IMR-90 (cell line): ENCODE measurements at regions not wholly inside any gene's neighbourhood (a gene's known extent, or its start where the extent isn't known, plus 50 kb on each side); places are given as distances from the start of the nearest gene placed in this dataset.

ENCODE experiments used
- ATAC-seq: fragments of 200-7000 bp; cut with Tn5 transposase; 2 replicates; pipeline ENCODE4 v1.9.1; 2020; ENCODE audit warnings: low read depth, mild to moderate bottlenecking, moderate library complexity
- BruUV-seq: library from RNA; stranded (reverse); fragments of 400-500 nt; replicated peaks from 2 replicates; lab custom pipeline; 2021; lab: Mats Ljungman, UMichigan
- CTCF ChIA-PET: fragments of 300-600 bp; formaldehyde crosslinking; extraction: SDS; loops from one replicate; lab custom pipeline; 2021; ENCODE audit warnings: antibody characterized with exemption; lab: Yijun Ruan, JAX
- POLR2A ChIA-PET: fragments of 300-600 bp; sonication (Branson Sonifier 250); formaldehyde crosslinking; loops from one replicate; lab custom pipeline; 2022; ENCODE audit warnings: antibody characterized with exemption; ENCODE audit not compliant: unreplicated experiment; lab: Charles Lee
- DNase-seq: peaks from one replicate; pipeline ENCODE4 v3.0.0; 2013
- H2AFZ ChIP-seq: replicated peaks from 2 replicates; pipeline ENCODE3; 2013; ENCODE audit warnings: low read length, mild to moderate bottlenecking; ENCODE audit not compliant: poor library complexity
- H2AK5ac ChIP-seq: 2 replicates; pipeline ENCODE4 v1.6.1; 2013; ENCODE audit warnings: low read depth, low read length, inconsistent platforms
- H2AK9ac ChIP-seq: replicated peaks from 2 replicates; pipeline ENCODE3; 2013; ENCODE audit warnings: mild to moderate bottlenecking, low read depth, low read length, moderate library complexity; ENCODE audit not compliant: poor library complexity
- H2BK120ac ChIP-seq: 2 replicates; pipeline ENCODE4 v1.6.1; 2013; ENCODE audit warnings: low read depth, low read length, inconsistent platforms
- H2BK15ac ChIP-seq: 3 replicates; pipeline ENCODE4 v1.6.1; 2013; ENCODE audit warnings: low read depth, low read length, inconsistent platforms
- H2BK20ac ChIP-seq: 2 replicates; pipeline ENCODE4 v1.6.1; 2013; ENCODE audit warnings: low read depth, mild to moderate bottlenecking, inconsistent platforms, low read length, moderate library complexity
- H2BK5ac ChIP-seq: 2 replicates; pipeline ENCODE4 v1.6.1; 2013; ENCODE audit warnings: mild to moderate bottlenecking, low read depth, low read length, inconsistent platforms; ENCODE audit not compliant: poor library complexity, severe bottlenecking
- H3K14ac ChIP-seq: replicated peaks from 2 replicates; pipeline ENCODE4 v1.6.1; 2013; ENCODE audit warnings: low read depth, low read length, inconsistent platforms
- H3K18ac ChIP-seq: 2 replicates; pipeline ENCODE4 v1.6.1; 2013; ENCODE audit warnings: low read depth, low read length, control low read depth
- H3K23ac ChIP-seq: 2 replicates; pipeline ENCODE4 v1.6.1; 2013; ENCODE audit warnings: low read depth, low read length, inconsistent platforms
- H3K27ac ChIP-seq: 2 replicates; pipeline ENCODE4 v1.5.1; 2013; ENCODE audit warnings: mild to moderate bottlenecking, control low read depth, low read length; ENCODE audit not compliant: insufficient read depth
- H3K27me3 ChIP-seq: 2 replicates; pipeline ENCODE4 v1.6.1; 2013; ENCODE audit warnings: low read length; ENCODE audit not compliant: control insufficient read depth, insufficient read depth
- H3K36me3 ChIP-seq: 2 replicates; pipeline ENCODE4 v1.6.1; 2013; ENCODE audit warnings: low read length, mixed read lengths; ENCODE audit not compliant: control insufficient read depth, insufficient read depth
- H3K4ac ChIP-seq: 2 replicates; pipeline ENCODE4 v1.6.1; 2013; ENCODE audit warnings: low read depth, low read length, inconsistent platforms
- H3K4me1 ChIP-seq: 2 replicates; pipeline ENCODE4 v1.6.1; 2013; ENCODE audit warnings: low read length, mixed read lengths; ENCODE audit not compliant: control insufficient read depth, insufficient read depth
- H3K4me2 ChIP-seq: 2 replicates; pipeline ENCODE4 v1.6.1; 2013; ENCODE audit warnings: low read depth, mild to moderate bottlenecking, control low read depth, low read length, moderate library complexity
- H3K4me3 ChIP-seq: 2 replicates; pipeline ENCODE4 v1.5.1; 2013; ENCODE audit warnings: low read depth, mild to moderate bottlenecking, control low read depth, low read length, moderate library complexity; ENCODE audit not compliant: insufficient read depth
- H3K56ac ChIP-seq: 2 replicates; pipeline ENCODE4 v1.6.1; 2013; ENCODE audit warnings: low read length, inconsistent platforms; ENCODE audit not compliant: insufficient read depth; ENCODE audit errors: extremely low read depth
- H3K79me1 ChIP-seq, 2 experiments: 2 replicates each; pipeline ENCODE4 v1.6.1; 2013; ENCODE audit warnings: low read length in 2 of 2, inconsistent platforms in 1 of 2, low read depth in 1 of 2
- H3K9ac ChIP-seq: 2 replicates; pipeline ENCODE4 v1.6.1; 2013; ENCODE audit warnings: low read depth, low read length, control low read depth
- H3K9me1 ChIP-seq: 2 replicates; pipeline ENCODE4 v1.6.1; 2013; ENCODE audit warnings: low read length, inconsistent platforms; ENCODE audit not compliant: insufficient read depth
- H3K9me3 ChIP-seq: 2 replicates; pipeline ENCODE4 v1.6.1; 2013; ENCODE audit warnings: low read length; ENCODE audit not compliant: control insufficient read depth, insufficient read depth
- H4K20me1 ChIP-seq: 2 replicates; pipeline ENCODE4 v1.6.1; 2013; ENCODE audit warnings: low read length, inconsistent platforms; ENCODE audit not compliant: insufficient read depth
- H4K5ac ChIP-seq: 2 replicates; pipeline ENCODE4 v1.6.1; 2013; ENCODE audit warnings: mild to moderate bottlenecking, low read depth, low read length, control low read depth
- H4K8ac ChIP-seq, 2 experiments: 2 replicates each; pipeline ENCODE4 v1.6.1; 2013; ENCODE audit warnings: low read depth in 2 of 2, low read length in 2 of 2, control low read depth in 1 of 2, inconsistent platforms in 1 of 2
- H4K91ac ChIP-seq: 2 replicates; pipeline ENCODE4 v1.6.1; 2013; ENCODE audit warnings: low read depth, low read length, inconsistent platforms; ENCODE audit not compliant: insufficient read depth
- CEBPB ChIP-seq: IDR thresholded peaks from 2 replicates; pipeline ENCODE4 v1.6.1; 2012; ENCODE audit warnings: low read depth, low read length, improper control_type of control experiment
- FOS ChIP-seq: fragments of 150-350 bp; IDR thresholded peaks from 2 replicates; pipeline ENCODE4 v1.6.1; 2016; ENCODE audit warnings: low read depth, low read length
- MAZ ChIP-seq: IDR thresholded peaks from 2 replicates; pipeline ENCODE4 v1.6.1; 2012; ENCODE audit warnings: low read depth, mild to moderate bottlenecking, low read length, improper control_type of control experiment, moderate library complexity, borderline replicate concordance
- POLR2A ChIP-seq: IDR thresholded peaks from 2 replicates; pipeline ENCODE4 v1.6.1; 2012; ENCODE audit warnings: mild to moderate bottlenecking, low read depth, low read length
- RAD21 ChIP-seq: IDR thresholded peaks from 2 replicates; pipeline ENCODE4 v1.6.1; 2012; ENCODE audit warnings: low read length, improper control_type of control experiment
- RCOR1 ChIP-seq: IDR thresholded peaks from 2 replicates; pipeline ENCODE4 v1.6.1; 2012; ENCODE audit warnings: mild to moderate bottlenecking, low read length, improper control_type of control experiment; ENCODE audit not compliant: insufficient replicate concordance
- WGBS, 2 experiments: methylation state at CpG; one replicate each; pipeline versions ENCODE4 v1.1.5 to v1.1.7; 2013; ENCODE audit warnings: missing lambda C conversion rate in 2 of 2; ENCODE audit not compliant: insufficient read length in 1 of 2; ENCODE audit errors: extremely low coverage in 2 of 2; 5-methylcytosine and 5-hydroxymethylcytosine counted together
- dilution Hi-C: fragments of 300-500 bp; cut with HindIII; formaldehyde crosslinking; loops from one replicate; pipeline ENCODE4 v1.14.3; 2018; ENCODE audit warnings: low sequenced_read_pairs; ENCODE audit not compliant: unreplicated experiment
- in situ Hi-C: fragments of 300-500 bp; cut with MboI; formaldehyde crosslinking; loops from 3 replicates; pipeline ENCODE4 v1.14.3; 2019; ENCODE audit warnings: low sequenced_read_pairs, inconsistent platforms, mixed read lengths
- intact Hi-C: fragments of 100-400 bp; cut with micrococcal nuclease; formaldehyde crosslinking; loops from 2 replicates; pipeline ENCODE4 v1.10.0; 2022
- TF ChIP-seq, protein P1 (sequence below): fragments of 150-350 bp; IDR thresholded peaks from 2 replicates; pipeline ENCODE4 v1.6.1; 2017; ENCODE audit warnings: mild to moderate bottlenecking, antibody characterized with exemption, low read length, low read depth
- TF ChIP-seq, protein P2 (sequence below): conservative IDR thresholded peaks from 2 replicates; pipeline ENCODE4 v1.5.1; 2012; ENCODE audit warnings: mild to moderate bottlenecking, low read depth, low read length, improper control_type of control experiment

DNA sequence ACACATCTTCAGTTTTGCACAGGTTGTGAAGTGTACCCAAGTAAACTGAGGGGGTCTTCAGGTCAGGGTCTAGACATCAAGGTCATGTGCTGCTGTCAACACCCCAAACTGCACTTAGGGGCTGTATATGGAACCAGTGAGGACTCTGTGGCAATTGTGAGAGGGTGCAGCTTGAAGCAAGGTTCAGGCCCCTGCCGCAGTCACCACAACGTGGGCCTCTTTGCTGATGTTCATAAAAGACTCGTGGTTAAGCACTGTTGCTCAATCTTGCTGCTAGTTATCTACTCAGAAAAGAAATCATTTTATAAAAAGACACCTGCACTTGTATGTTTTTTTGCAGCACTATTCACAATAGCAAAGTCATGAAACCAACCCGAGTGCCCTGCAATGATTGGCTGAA lies 907.4 kb downstream of the UQCRFS1 start:
- Histone ChIP-seq H3K18ac (no peak overlapping the region), H4K5ac (no peak overlapping the region), H2BK120ac (no peak overlapping the region), H3K4ac (no peak overlapping the region), H4K20me1 (no peaks in the 10 kb centered on the region), H3K4me2 (no peak overlapping the region), H2AK9ac (no peak overlapping the region), H3K9ac (no peak overlapping the region), H2AFZ (no peak overlapping the region), H2AK5ac (no peak overlapping the region), H2BK15ac (no peak overlapping the region), H3K27ac (no peak overlapping the region), H3K56ac (no peak overlapping the region), H3K23ac (no peak overlapping the region), H3K36me3 (no peaks in the 10 kb centered on the region), H2BK5ac (no peak overlapping the region), H3K9me1 (no peaks in the 10 kb centered on the region), H2BK20ac (no peak overlapping the region), H3K79me1 (no peaks in the 10 kb centered on the region), H3K27me3 (no peaks in the 10 kb centered on the region), H3K4me3 (no peak overlapping the region), H4K8ac (no peak overlapping the region), H3K14ac (no peak overlapping the region), H3K4me1 (no peaks in the 10 kb centered on the region), H4K91ac (no peak overlapping the region), H3K9me3 (peaks cover 29% of the 10 kb centered on the region)
- intact Hi-C loops (no loop called here), dilution Hi-C loops (no loop called here), in situ Hi-C loops (no loop called here)
- CTCF ChIA-PET = interaction anchor here (0.5 kb wide), 1 partner anchor 44 kb away, joined by 5 read pairs; no protein-coding TSS in a partner anchor
- no TSS peak for BruUV-seq
- WGBS, 2 experiments = no CpG with 5 or more reads among the region's 4 CpGs
- no peak for DNase-seq
- TF ChIP-seq RCOR1 (no peak), RAD21 (no peak), CEBPB (no peak), FOS (no peak), POLR2A (no peak), MAZ (no peak)
- TF ChIP-seq, protein P1, sequence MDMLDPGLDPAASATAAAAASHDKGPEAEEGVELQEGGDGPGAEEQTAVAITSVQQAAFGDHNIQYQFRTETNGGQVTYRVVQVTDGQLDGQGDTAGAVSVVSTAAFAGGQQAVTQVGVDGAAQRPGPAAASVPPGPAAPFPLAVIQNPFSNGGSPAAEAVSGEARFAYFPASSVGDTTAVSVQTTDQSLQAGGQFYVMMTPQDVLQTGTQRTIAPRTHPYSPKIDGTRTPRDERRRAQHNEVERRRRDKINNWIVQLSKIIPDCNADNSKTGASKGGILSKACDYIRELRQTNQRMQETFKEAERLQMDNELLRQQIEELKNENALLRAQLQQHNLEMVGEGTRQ = no peak
- TF ChIP-seq, protein P2, sequence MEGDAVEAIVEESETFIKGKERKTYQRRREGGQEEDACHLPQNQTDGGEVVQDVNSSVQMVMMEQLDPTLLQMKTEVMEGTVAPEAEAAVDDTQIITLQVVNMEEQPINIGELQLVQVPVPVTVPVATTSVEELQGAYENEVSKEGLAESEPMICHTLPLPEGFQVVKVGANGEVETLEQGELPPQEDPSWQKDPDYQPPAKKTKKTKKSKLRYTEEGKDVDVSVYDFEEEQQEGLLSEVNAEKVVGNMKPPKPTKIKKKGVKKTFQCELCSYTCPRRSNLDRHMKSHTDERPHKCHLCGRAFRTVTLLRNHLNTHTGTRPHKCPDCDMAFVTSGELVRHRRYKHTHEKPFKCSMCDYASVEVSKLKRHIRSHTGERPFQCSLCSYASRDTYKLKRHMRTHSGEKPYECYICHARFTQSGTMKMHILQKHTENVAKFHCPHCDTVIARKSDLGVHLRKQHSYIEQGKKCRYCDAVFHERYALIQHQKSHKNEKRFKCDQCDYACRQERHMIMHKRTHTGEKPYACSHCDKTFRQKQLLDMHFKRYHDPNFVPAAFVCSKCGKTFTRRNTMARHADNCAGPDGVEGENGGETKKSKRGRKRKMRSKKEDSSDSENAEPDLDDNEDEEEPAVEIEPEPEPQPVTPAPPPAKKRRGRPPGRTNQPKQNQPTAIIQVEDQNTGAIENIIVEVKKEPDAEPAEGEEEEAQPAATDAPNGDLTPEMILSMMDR = no peak
- POLR2A ChIA-PET = no interaction called here
- ATAC-seq = no peak
